Stimulated activated naive B cell treated with anti-CD40 and anti-IgM and Interleukin-4, amounts not matched to agents 10 μg/mL and 1 μg/mL and 100 μg/mL, for 72 hours (primary cell): ENCODE measurements at regions not wholly inside any gene's neighbourhood (a gene's known extent, or its start where the extent isn't known, plus 50 kb on each side); places are given as distances from the start of the nearest gene placed in this dataset.
"Not testable (repeated sequence)": the region's sequence is repeated elsewhere in the genome, so short reads cannot be mapped to it uniquely, and the experiment has no call there.

Experiments
- ATAC-seq, 2 donors: fragments of 150-1000 bp; cut with Tn5 transposase; replicated peaks; 2 replicates each; pipeline ENCODE4 v1.10.0; 2021; ENCODE audit warnings: moderate library complexity in 1 of 2
- DNase-seq: peaks from one replicate; pipeline ENCODE4 v3.0.0; 2021
- H3K27ac Mint-ChIP-seq: one replicate; pipeline ENCODE4 v1.8.0; 2022; ENCODE audit warnings: mild to moderate bottlenecking, mixed read lengths
- H3K27me3 Mint-ChIP-seq, 2 donors: one replicate each; pipeline ENCODE4 v1.8.0; 2022; ENCODE audit warnings: mixed read lengths in 2 of 2
- H3K36me3 Mint-ChIP-seq, 2 donors: one replicate each; pipeline ENCODE4 v1.8.0; 2022; ENCODE audit warnings: mixed read lengths in 2 of 2, mild to moderate bottlenecking in 1 of 2
- H3K4me1 Mint-ChIP-seq, 2 donors: one replicate each; pipeline ENCODE4 v1.8.0; 2022; ENCODE audit warnings: mixed read lengths in 2 of 2, mild to moderate bottlenecking in 1 of 2
- H3K4me3 Mint-ChIP-seq, 2 donors: one replicate each; pipeline ENCODE4 v1.8.0; 2022; ENCODE audit warnings: mild to moderate bottlenecking in 2 of 2, mixed read lengths in 2 of 2, moderate library complexity in 1 of 2
- H3K9me3 Mint-ChIP-seq, 2 donors: one replicate each; pipeline ENCODE4 v1.8.0; 2022; ENCODE audit warnings: mixed read lengths in 2 of 2, mild to moderate bottlenecking in 1 of 2

- H3K27ac Mint-ChIP-seq: no peak overlapping the region
- ATAC-seq: no peak
- no peaks in the 10 kb centered on the region for H3K36me3 Mint-ChIP-seq
Measured at GRCh38 chrX:15072880-15073279, 197.0 kb downstream of the ASB9 start.

GRCh38 chrX:15072259-15072658 lies 197.6 kb downstream of the ASB9 start:
- Mint-ChIP-seq H3K4me3 (no peak overlapping the region), H3K27ac (no peak overlapping the region), H3K9me3 (no peaks in the 10 kb centered on the region), H3K36me3 (no peaks in the 10 kb centered on the region), H3K4me1 (no peaks in the 10 kb centered on the region), H3K27me3 (peaks cover 6 to 14% of the 10 kb centered on the region in 2 donors)
- ATAC-seq (no peak), DNase-seq (no peak)

More at GRCh38 chrX:15072880-15073279, 197.0 kb downstream of the ASB9 start:
- no peaks in the 10 kb centered on the region for H3K4me1 Mint-ChIP-seq
- no peak for DNase-seq
- H3K9me3 Mint-ChIP-seq: no peaks in the 10 kb centered on the region
- peaks cover 6 to 14% of the 10 kb centered on the region in 2 donors for H3K27me3 Mint-ChIP-seq
- no peak overlapping the region for H3K4me3 Mint-ChIP-seq

- Mint-ChIP-seq H3K4me1 (no peaks in the 10 kb centered on the region), H3K27ac (no peak overlapping the region), H3K4me3 (no peak overlapping the region), H3K27me3 (peaks cover 0 to 10% of the 10 kb centered on the region in 2 donors), H3K36me3 (no peaks in the 10 kb centered on the region), H3K9me3 (peaks cover 2 to 4% of the 10 kb centered on the region in 2 donors)
- no peak for ATAC-seq
- no peak for DNase-seq
Measured at GRCh38 chrX:15059474-15059873, 186.3 kb downstream of the MOSPD2 start.

GRCh38 chrX:15056044-15056443 lies 182.8 kb downstream of the MOSPD2 start:
- DNase-seq (no peak), ATAC-seq (no peak)
- Mint-ChIP-seq H3K27me3 (peaks cover 0 to 11% of the 10 kb centered on the region in 2 donors), H3K36me3 (no peaks in the 10 kb centered on the region), H3K4me1 (no peaks in the 10 kb centered on the region), H3K4me3 (no peak overlapping the region), H3K27ac (no peak overlapping the region), H3K9me3 (peaks cover 2 to 4% of the 10 kb centered on the region in 2 donors)

- Mint-ChIP-seq H3K9me3 (peaks cover 4 to 10% of the 10 kb centered on the region in 2 donors), H3K36me3 (no peaks in the 10 kb centered on the region), H3K4me1 (no peaks in the 10 kb centered on the region), H3K27me3 (peaks cover 0 to 11% of the 10 kb centered on the region in 2 donors), H3K4me3 (no peak overlapping the region), H3K27ac (no peak overlapping the region)
- no peak for ATAC-seq
- no peak for DNase-seq
Measured at GRCh38 chrX:15055146-15055930, 182.1 kb downstream of the MOSPD2 start.

GRCh38 chrX:15050395-15050794 lies 177.2 kb downstream of the MOSPD2 start:
- H3K36me3 Mint-ChIP-seq: no peaks in the 10 kb centered on the region
- no peak for DNase-seq

GRCh38 chrX:15043538-15043937 lies 170.3 kb downstream of the MOSPD2 start:
- Mint-ChIP-seq H3K9me3 (no peaks in the 10 kb centered on the region), H3K4me3 (no peak overlapping the region), H3K36me3 (no peaks in the 10 kb centered on the region), H3K4me1 (no peaks in the 10 kb centered on the region), H3K27ac (no peak overlapping the region), H3K27me3 (no peaks in the 10 kb centered on the region)
- DNase-seq (no peak), ATAC-seq (no peak)

More at GRCh38 chrX:15050395-15050794, 177.2 kb downstream of the MOSPD2 start:
- H3K4me3 Mint-ChIP-seq: no peak overlapping the region
- no peaks in the 10 kb centered on the region for H3K4me1 Mint-ChIP-seq
- peaks cover 0 to 5% of the 10 kb centered on the region in 2 donors for H3K27me3 Mint-ChIP-seq
- H3K27ac Mint-ChIP-seq: no peak overlapping the region
- ATAC-seq: no peak
- peaks cover 2 to 11% of the 10 kb centered on the region in 2 donors for H3K9me3 Mint-ChIP-seq

- Mint-ChIP-seq H3K27me3 (no peaks in the 10 kb centered on the region), H3K36me3 (no peaks in the 10 kb centered on the region), H3K4me1 (no peaks in the 10 kb centered on the region), H3K27ac (no peak overlapping the region), H3K9me3 (peaks cover 0 to 2% of the 10 kb centered on the region in 2 donors), H3K4me3 (no peak overlapping the region)
- DNase-seq: no peak
- no peak for ATAC-seq
Measured at GRCh38 chrX:15033917-15034316, 160.7 kb downstream of the MOSPD2 start.

- DNase-seq (no peak), ATAC-seq (no peak)
- no peak overlapping the region for H3K4me3 Mint-ChIP-seq
- H3K4me1 Mint-ChIP-seq: no peaks in the 10 kb centered on the region
- no peaks in the 10 kb centered on the region for H3K9me3 Mint-ChIP-seq
- H3K27me3 Mint-ChIP-seq: no peaks in the 10 kb centered on the region
- H3K27ac Mint-ChIP-seq: no peak overlapping the region
- no peaks in the 10 kb centered on the region for H3K36me3 Mint-ChIP-seq
Measured at GRCh38 chrX:15017491-15017890, 144.3 kb downstream of the MOSPD2 start.

GRCh38 chrX:15016051-15016450 lies 142.8 kb downstream of the MOSPD2 start:
- DNase-seq (no peak), ATAC-seq (no peak)
- Mint-ChIP-seq H3K9me3 (no peaks in the 10 kb centered on the region), H3K4me3 (no peak overlapping the region), H3K27ac (no peak overlapping the region), H3K4me1 (no peaks in the 10 kb centered on the region), H3K27me3 (no peaks in the 10 kb centered on the region), H3K36me3 (no peaks in the 10 kb centered on the region)

- H3K9me3 Mint-ChIP-seq: peaks cover 0 to 2% of the 10 kb centered on the region in 2 donors
- H3K27me3 Mint-ChIP-seq: peaks cover 0 to under 1% of the 10 kb centered on the region in 2 donors
- no peaks in the 10 kb centered on the region for H3K4me1 Mint-ChIP-seq
- DNase-seq (no peak), ATAC-seq (no peak)
- no peak overlapping the region for H3K4me3 Mint-ChIP-seq
- no peak overlapping the region for H3K27ac Mint-ChIP-seq
- H3K36me3 Mint-ChIP-seq: no peaks in the 10 kb centered on the region
Measured at GRCh38 chrX:15014281-15014680, 141.1 kb downstream of the MOSPD2 start.

GRCh38 chrX:15013461-15013860 lies 140.2 kb downstream of the MOSPD2 start:
- Mint-ChIP-seq H3K9me3 (peaks cover 2 to 4% of the 10 kb centered on the region in 2 donors), H3K36me3 (no peaks in the 10 kb centered on the region), H3K27me3 (peaks cover 0 to 4% of the 10 kb centered on the region in 2 donors), H3K4me3 (no peak overlapping the region), H3K4me1 (no peaks in the 10 kb centered on the region), H3K27ac (no peak overlapping the region)
- DNase-seq (no peak), ATAC-seq (no peak)

GRCh38 chrX:14997271-14997670 lies 124.0 kb downstream of the MOSPD2 start:
- H3K27ac Mint-ChIP-seq: no peak overlapping the region
- no peaks in the 10 kb centered on the region for H3K27me3 Mint-ChIP-seq
- H3K9me3 Mint-ChIP-seq: no peaks in the 10 kb centered on the region
- H3K36me3 Mint-ChIP-seq: no peaks in the 10 kb centered on the region
- ATAC-seq (no peak), DNase-seq (no peak)
- H3K4me3 Mint-ChIP-seq: no peak overlapping the region
- H3K4me1 Mint-ChIP-seq: no peaks in the 10 kb centered on the region

GRCh38 chrX:14984425-14984824 lies 111.2 kb downstream of the MOSPD2 start:
- H3K27ac Mint-ChIP-seq, H3K36me3 Mint-ChIP-seq, H3K4me1 Mint-ChIP-seq, ATAC-seq, DNase-seq, H3K9me3 Mint-ChIP-seq, H3K4me3 Mint-ChIP-seq, H3K27me3 Mint-ChIP-seq: not testable (repeated sequence)
